Endothelial cell of umbilical vein (primary cell): ENCODE measurements at regions not wholly inside any gene's neighbourhood (a gene's known extent, or its start where the extent isn't known, plus 50 kb on each side); places are given as distances from the start of the nearest gene placed in this dataset.

Experiments
- BruUV-seq: library from RNA; stranded (reverse); fragments of 400-500 nt; replicated peaks from 2 replicates; lab custom pipeline; 2021; lab: Mats Ljungman, UMichigan
- CTCF ChIA-PET: fragments of 300-600, 350-600 bp; sonication (Branson Sonifier 250); formaldehyde crosslinking; loops from one replicate; lab custom pipeline; 2021; ENCODE audit warnings: antibody characterized with exemption, inconsistent platforms; lab: Charles Lee
- POLR2A ChIA-PET: fragments of 300-600, 350-600 bp; sonication (Branson Sonifier 250); formaldehyde crosslinking; loops from one replicate; lab custom pipeline; 2021; ENCODE audit warnings: antibody characterized with exemption, inconsistent platforms; lab: Charles Lee
- DNase-seq: peaks from one replicate; pipeline ENCODE4 v3.0.0-alpha.2; 2011; ENCODE audit warnings: low read depth, low spot score
- FAIRE-seq: peaks from 2 replicates; lab custom pipeline; 2011; peaks lifted over from hg19 to GRCh38; lab: Jason Lieb, UNC
- H2AFZ ChIP-seq: 2 replicates; pipeline ENCODE4 v1.6.0; 2012; ENCODE audit warnings: low read depth, low read length, control low read depth, inconsistent platforms
- H3K27ac ChIP-seq: 2 replicates; pipeline ENCODE4 v1.5.1; 2011; ENCODE audit warnings: low read depth, mild to moderate bottlenecking, control low read depth, low read length, moderate library complexity; ENCODE audit not compliant: insufficient read depth
- H3K27me3 ChIP-seq, 2 experiments: 2 replicates each; pipeline versions ENCODE4 v1.6.0 to v1.6.1; 2011; ENCODE audit warnings: low read length in 2 of 2, mixed read lengths in 1 of 2; ENCODE audit not compliant: control insufficient read depth in 2 of 2, insufficient read depth in 2 of 2
- H3K36me3 ChIP-seq, 2 experiments: 2 replicates in 1 of 2; 3 replicates in 1 of 2; pipeline ENCODE4 v1.5.1; 2011; ENCODE audit warnings: low read length in 2 of 2, mild to moderate bottlenecking in 1 of 2, moderate library complexity in 1 of 2; ENCODE audit not compliant: control insufficient read depth in 2 of 2, insufficient read depth in 2 of 2; ENCODE audit errors: extremely low read depth in 1 of 2
- H3K4me1 ChIP-seq: 3 replicates; pipeline ENCODE4 v1.5.1; 2011; ENCODE audit warnings: mild to moderate bottlenecking, low read length; ENCODE audit not compliant: control insufficient read depth, insufficient read depth; ENCODE audit errors: extremely low read depth
- H3K4me2 ChIP-seq: 2 replicates; pipeline ENCODE4 v1.6.1; 2011; ENCODE audit warnings: low read length, control low read depth, mixed read lengths; ENCODE audit not compliant: insufficient read depth
- H3K4me3 ChIP-seq, 3 experiments: fragments of 200-600 bp in 1 of 3; sonication (generic), shearing (Covaris generic) in 1 of 3; replicated peaks in 1 of 3; 2 replicates each; pipeline ENCODE4 v1.5.1; 2011 to 2016; ENCODE audit warnings: control low read depth in 3 of 3, low read length in 3 of 3, mild to moderate bottlenecking in 2 of 3, inconsistent platforms in 1 of 3, low read depth in 1 of 3, moderate library complexity in 1 of 3; ENCODE audit not compliant: insufficient read depth in 1 of 3
- H3K79me2 ChIP-seq: 2 replicates; pipeline ENCODE4 v1.6.0; 2012; ENCODE audit warnings: low read length, inconsistent platforms; ENCODE audit not compliant: control insufficient read depth, insufficient read depth
- H3K9ac ChIP-seq: replicated peaks from 2 replicates; pipeline ENCODE3; 2011; ENCODE audit warnings: low read length, control low read depth; ENCODE audit not compliant: insufficient read depth; ENCODE audit errors: extremely low read depth
- H3K9me1 ChIP-seq: replicated peaks from 3 replicates; pipeline ENCODE4 v1.6.0; 2011; ENCODE audit warnings: mild to moderate bottlenecking, low read length; ENCODE audit not compliant: control insufficient read depth, insufficient read depth; ENCODE audit errors: extremely low read depth
- H3K9me3 ChIP-seq: replicated peaks from 2 replicates; pipeline ENCODE4 v1.5.1; 2012; ENCODE audit warnings: low read length, inconsistent platforms; ENCODE audit not compliant: control insufficient read depth, insufficient read depth
- H4K20me1 ChIP-seq: replicated peaks from 2 replicates; pipeline ENCODE3; 2011; ENCODE audit warnings: mild to moderate bottlenecking, low read length; ENCODE audit not compliant: control insufficient read depth, insufficient read depth; ENCODE audit errors: extremely low read depth
- EZH2 ChIP-seq: IDR thresholded peaks from 2 replicates; pipeline ENCODE4 v1.6.1; 2012; ENCODE audit warnings: borderline replicate concordance, low read depth, mild to moderate bottlenecking, moderate library complexity, low read length, inconsistent platforms; ENCODE audit not compliant: severe bottlenecking
- GATA2 ChIP-seq: IDR thresholded peaks from 2 replicates; pipeline ENCODE4 v1.7.0; 2011; ENCODE audit warnings: low read depth, mild to moderate bottlenecking, moderate library complexity, mixed read lengths, low read length; ENCODE audit not compliant: insufficient read length, insufficient read depth
- MYC ChIP-seq: IDR thresholded peaks from one replicate; pipeline ENCODE4 v1.6.1; 2011; ENCODE audit warnings: mild to moderate bottlenecking, low read depth, low read length
- POLR2A ChIP-seq: IDR thresholded peaks from 2 replicates; pipeline ENCODE4 v1.6.1; 2012; ENCODE audit warnings: low read depth, mild to moderate bottlenecking, control low read depth, low read length
- POLR2AphosphoS5 ChIP-seq: IDR thresholded peaks from 2 replicates; pipeline ENCODE4 v1.6.1; 2012; ENCODE audit warnings: low read depth, mild to moderate bottlenecking, control low read depth, low read length, moderate library complexity; ENCODE audit not compliant: insufficient read depth
- dilution Hi-C: fragments of 300-500 bp; cut with MboI; formaldehyde crosslinking; loops from one replicate; pipeline ENCODE4 v1.15.0; 2019; ENCODE audit warnings: low sequenced_read_pairs; ENCODE audit not compliant: extremely low pct_ligation_motif_present
- intact Hi-C: fragments of 100-400 bp; cut with micrococcal nuclease; formaldehyde crosslinking; loops from one replicate; pipeline ENCODE4 v1.10.0; 2022
- TF ChIP-seq, protein P1 (sequence below): IDR thresholded peaks from 2 replicates; pipeline ENCODE4 v1.6.1; 2011; ENCODE audit not compliant: insufficient read depth, insufficient read length
- TF ChIP-seq, protein P2 (sequence below), 2 donors: IDR thresholded peaks; 1 replicate in 1 of 2; 2 replicates in 1 of 2; pipeline ENCODE4 v1.5.1; 2011; ENCODE audit warnings: low read length in 2 of 2, mild to moderate bottlenecking in 2 of 2, moderate library complexity in 2 of 2, control low read depth in 1 of 2, inconsistent platforms in 1 of 2, low read depth in 1 of 2; ENCODE audit not compliant: insufficient read depth in 1 of 2; ENCODE audit errors: extremely low read depth in 1 of 2

DNA sequence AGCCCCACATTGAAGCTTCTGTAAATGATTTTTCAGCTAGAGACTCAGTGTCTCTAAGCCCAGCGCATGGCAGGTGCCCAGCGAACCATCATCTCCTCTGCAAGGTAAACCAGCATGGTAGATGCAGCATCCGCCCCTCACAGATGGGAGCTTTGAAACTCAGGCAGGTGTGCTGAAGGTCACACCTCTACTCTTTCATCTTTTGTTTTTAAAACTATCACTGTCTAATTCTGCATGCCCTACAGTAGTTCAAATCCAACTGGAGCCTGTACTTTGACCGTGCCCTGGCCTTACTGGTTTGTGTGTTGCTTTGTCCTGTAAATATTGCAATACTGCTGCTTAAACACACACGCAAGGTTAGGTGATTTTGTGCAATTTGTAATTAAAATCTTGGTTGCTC, 831.1 kb downstream of the GALR1 start:
- FAIRE-seq = no peak
- ChIA-PET POLR2A (no interaction called here), CTCF (no interaction called here)
- BruUV-seq = no TSS peak
- no peak for DNase-seq
- Histone ChIP-seq H3K9me1 (no peaks in the 10 kb centered on the region), H3K9me3 (peaks cover 9% of the 10 kb centered on the region), H3K4me2 (no peak overlapping the region), H3K9ac (no peak overlapping the region), H3K27ac (no peak overlapping the region), H2AFZ (no peak overlapping the region), H4K20me1 (no peaks in the 10 kb centered on the region), H3K79me2 (no peaks in the 10 kb centered on the region), H3K4me1 (no peaks in the 10 kb centered on the region), H3K4me3 (no peak overlapping the region), H3K27me3 (no peaks in the 10 kb centered on the region), H3K36me3 (no peaks in the 10 kb centered on the region)
- dilution Hi-C loops = no loop called here
- no peak for TF ChIP-seq MYC
- TF ChIP-seq GATA2 = no peak
- no peak for TF ChIP-seq POLR2A
- no peak for TF ChIP-seq EZH2
- TF ChIP-seq, protein P1, sequence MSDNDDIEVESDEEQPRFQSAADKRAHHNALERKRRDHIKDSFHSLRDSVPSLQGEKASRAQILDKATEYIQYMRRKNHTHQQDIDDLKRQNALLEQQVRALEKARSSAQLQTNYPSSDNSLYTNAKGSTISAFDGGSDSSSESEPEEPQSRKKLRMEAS = no peak
- no peak for TF ChIP-seq POLR2AphosphoS5
- TF ChIP-seq, protein P2, sequence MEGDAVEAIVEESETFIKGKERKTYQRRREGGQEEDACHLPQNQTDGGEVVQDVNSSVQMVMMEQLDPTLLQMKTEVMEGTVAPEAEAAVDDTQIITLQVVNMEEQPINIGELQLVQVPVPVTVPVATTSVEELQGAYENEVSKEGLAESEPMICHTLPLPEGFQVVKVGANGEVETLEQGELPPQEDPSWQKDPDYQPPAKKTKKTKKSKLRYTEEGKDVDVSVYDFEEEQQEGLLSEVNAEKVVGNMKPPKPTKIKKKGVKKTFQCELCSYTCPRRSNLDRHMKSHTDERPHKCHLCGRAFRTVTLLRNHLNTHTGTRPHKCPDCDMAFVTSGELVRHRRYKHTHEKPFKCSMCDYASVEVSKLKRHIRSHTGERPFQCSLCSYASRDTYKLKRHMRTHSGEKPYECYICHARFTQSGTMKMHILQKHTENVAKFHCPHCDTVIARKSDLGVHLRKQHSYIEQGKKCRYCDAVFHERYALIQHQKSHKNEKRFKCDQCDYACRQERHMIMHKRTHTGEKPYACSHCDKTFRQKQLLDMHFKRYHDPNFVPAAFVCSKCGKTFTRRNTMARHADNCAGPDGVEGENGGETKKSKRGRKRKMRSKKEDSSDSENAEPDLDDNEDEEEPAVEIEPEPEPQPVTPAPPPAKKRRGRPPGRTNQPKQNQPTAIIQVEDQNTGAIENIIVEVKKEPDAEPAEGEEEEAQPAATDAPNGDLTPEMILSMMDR (IDR thresholded peaks at IDR 0.05; ENCODE audit: extremely low read depth in 1 of 2, insufficient read depth in 1 of 2, low read depth in 1 of 2, low read length in 2 of 2) = no peak
- intact Hi-C loops = no loop called here
